H1 (cell line): ENCODE measurements at regions not wholly inside any gene's neighbourhood (a gene's known extent, or its start where the extent isn't known, plus 50 kb on each side); places are given as distances from the start of the nearest gene placed in this dataset.

Experiments used
- BRCA1 ChIP-seq: IDR thresholded peaks from 2 replicates; pipeline ENCODE4 v1.6.1; 2012; ENCODE audit warnings: low read depth, low read length, improper control_type of control experiment
- CHD1 ChIP-seq: IDR thresholded peaks from 2 replicates; pipeline ENCODE4 v1.6.1; 2012; ENCODE audit warnings: low read depth, low read length, improper control_type of control experiment
- CHD2 ChIP-seq: IDR thresholded peaks from 2 replicates; pipeline ENCODE4 v1.6.1; 2012; ENCODE audit warnings: low read length, improper control_type of control experiment
- KDM5A ChIP-seq: fragments of 200-600 bp; IDR thresholded peaks from 2 replicates; pipeline ENCODE4 v1.7.1; 2012; ENCODE audit warnings: mild to moderate bottlenecking, low read length, inconsistent platforms, mixed read lengths

DNA sequence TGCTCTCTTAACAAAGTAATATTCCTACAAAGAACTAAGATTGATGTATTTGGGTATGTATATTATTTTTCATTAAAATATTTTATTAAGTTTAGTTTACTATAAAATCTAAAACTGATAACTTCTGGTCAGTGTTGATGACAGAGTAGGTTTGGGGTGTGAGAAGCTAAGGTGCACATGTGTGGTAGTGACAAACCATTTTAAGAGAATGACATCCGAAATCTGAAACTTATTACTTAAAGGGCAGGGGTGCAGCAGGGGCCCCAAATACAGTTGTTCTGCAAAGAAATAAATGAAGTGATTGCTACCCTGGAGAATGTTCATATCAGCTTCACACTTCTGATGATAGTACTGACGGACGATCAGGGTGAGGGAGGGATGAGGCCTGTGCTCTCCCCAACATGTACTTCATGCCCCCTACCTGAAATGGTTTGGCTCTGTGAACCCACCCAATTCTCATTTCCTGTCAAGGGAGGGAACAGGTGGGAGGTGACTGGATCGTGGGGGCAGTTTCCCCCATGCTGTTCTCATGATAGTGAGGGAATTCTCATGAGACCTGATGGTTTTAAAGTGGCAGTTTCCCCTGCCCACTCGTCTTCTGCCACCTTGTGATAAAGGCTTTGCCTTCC is 125.3 kb upstream of the RFX3 start (continued):
- no peak for TF ChIP-seq CHD2
- TF ChIP-seq KDM5A, result no peak
- no peak for TF ChIP-seq BRCA1
- no peak for TF ChIP-seq CHD1
